ENCODE measurements at regions not wholly inside any gene's neighbourhood (a gene's known extent, or its start where the extent isn't known, plus 50 kb on each side); places are given as distances from the start of the nearest gene placed in this dataset.
A peak's percentile ranks its signal among the peaks of the same experiment; 100 is the strongest.

- TF ChIP-seq ZNF609 (CRISPR knock-in tag; IDR thresholded peaks at IDR 0.05; ENCODE audit: borderline replicate concordance) = peak; percentile 88
- TF ChIP-seq SP1 (IDR thresholded peaks at IDR 0.05) = no peak
- no peak for TF ChIP-seq SP1 (CRISPR knock-in tag; IDR thresholded peaks at IDR 0.05)
- no peak for TF ChIP-seq FOXA1 (IDR thresholded peaks at IDR 0.05)
- TF ChIP-seq FOXA1 (CRISPR knock-in tag; IDR thresholded peaks at IDR 0.05) = peak; percentile 66
- no peak for TF ChIP-seq NBN (conservative IDR thresholded peaks at IDR 0.05)
- TF ChIP-seq MEIS2 (CRISPR knock-in tag; IDR thresholded peaks at IDR 0.05) = peak; percentile 86
- TF ChIP-seq ZSCAN9 (CRISPR knock-in tag; IDR thresholded peaks at IDR 0.05; ENCODE audit: borderline replicate concordance) = 0 out of 2 replicates have a peak, but pooled peaks have one; percentile 21
- TF ChIP-seq SOX5 (CRISPR knock-in tag; IDR thresholded peaks at IDR 0.05; ENCODE audit: borderline replicate concordance) = peak; percentile 99
- peak; percentile 76 for TF ChIP-seq ZNF687 (CRISPR knock-in tag; IDR thresholded peaks at IDR 0.05)
- TF ChIP-seq ZFY (CRISPR knock-in tag; IDR thresholded peaks at IDR 0.05) = peak; percentile 55
- no peak for TF ChIP-seq ZNF280D (CRISPR knock-in tag; IDR thresholded peaks at IDR 0.05)
- TF ChIP-seq ZNF362 (CRISPR knock-in tag; IDR thresholded peaks at IDR 0.05; ENCODE audit: borderline replicate concordance) = no peak
- peak; percentile 78 for TF ChIP-seq FOXA3 (CRISPR knock-in tag; IDR thresholded peaks at IDR 0.05)
- TF ChIP-seq GLI4 (CRISPR knock-in tag; IDR thresholded peaks at IDR 0.05; ENCODE audit: borderline replicate concordance) = no peak
- TF ChIP-seq HNF4G (IDR thresholded peaks at IDR 0.05; ENCODE audit: borderline replicate concordance, low read depth, low read length) = peak; percentile 92
- no peak for TF ChIP-seq HNF4G (CRISPR knock-in tag; IDR thresholded peaks at IDR 0.05; ENCODE audit: borderline replicate concordance, low read depth)
- no peak for TF ChIP-seq ZNF10 (CRISPR knock-in tag; IDR thresholded peaks at IDR 0.05; ENCODE audit: borderline replicate concordance, low read depth)
These were observed 139.3 kb downstream of the UNC5CL start (continued) for GRCh38 chr6:40899684-40900155.
